SJCRH30 (cell line): ENCODE measurements at regions not wholly inside any gene's neighbourhood (a gene's known extent, or its start where the extent isn't known, plus 50 kb on each side); places are given as distances from the start of the nearest gene placed in this dataset.
A peak's percentile ranks its signal among the peaks of the same experiment; 100 is the strongest.

Experiments
- DNase-seq, 2 experiments: peaks; one replicate each; pipeline ENCODE4 v3.0.0-alpha.2; 2015 to 2020
- H3K27ac ChIP-seq: fragments of 250-450 bp; sonication (Bioruptor Pico); 2 replicates; pipeline ENCODE4 v1.5.1; 2020; ENCODE audit warnings: mild to moderate bottlenecking, moderate library complexity
- H3K27me3 ChIP-seq: fragments of 250-450 bp; sonication (Bioruptor Pico); 2 replicates; pipeline ENCODE4 v1.5.1; 2020; ENCODE audit warnings: mild to moderate bottlenecking, moderate library complexity
- H3K36me3 ChIP-seq: fragments of 250-450 bp; sonication (Bioruptor Pico); 2 replicates; pipeline ENCODE4 v1.5.1; 2020; ENCODE audit warnings: mild to moderate bottlenecking, moderate library complexity
- H3K4me1 ChIP-seq: fragments of 250-450 bp; sonication (Bioruptor Pico); 2 replicates; pipeline ENCODE4 v1.5.1; 2020; ENCODE audit warnings: mild to moderate bottlenecking, moderate library complexity
- H3K4me3 ChIP-seq: fragments of 250-450 bp; sonication (Bioruptor Pico); 2 replicates; pipeline ENCODE4 v1.5.1; 2020; ENCODE audit warnings: mild to moderate bottlenecking, moderate library complexity
- H3K9me3 ChIP-seq: fragments of 250-450 bp; sonication (Bioruptor Pico); replicated peaks from 2 replicates; pipeline ENCODE4 v1.5.1; 2020; ENCODE audit warnings: mild to moderate bottlenecking, moderate library complexity

DNA sequence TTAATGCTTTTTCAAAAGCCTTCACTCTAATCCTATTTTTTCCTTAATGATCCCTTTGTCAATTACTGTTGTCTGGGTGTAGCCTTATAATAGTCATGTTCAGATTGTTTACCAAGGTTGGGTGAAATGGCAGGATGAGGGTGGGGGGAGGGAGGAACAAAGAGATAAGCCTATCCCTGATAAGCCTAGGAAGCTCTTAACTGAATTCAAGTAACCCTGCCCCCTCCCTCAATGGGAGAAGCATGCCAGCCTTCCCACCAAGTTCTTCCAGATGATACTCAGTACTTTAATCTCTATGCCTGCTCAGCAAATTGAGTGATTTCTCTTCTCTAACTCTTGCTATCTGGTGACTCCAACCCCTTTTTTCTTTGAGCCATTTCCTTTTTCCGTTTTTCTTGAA lies 180.3 kb upstream of the ETAA1 start:
- H3K4me1 ChIP-seq, result no peaks in the 10 kb centered on the region
- H3K27ac ChIP-seq, result no peak overlapping the region
- no peak overlapping the region for H3K4me3 ChIP-seq
- no peak for DNase-seq
- no peaks in the 10 kb centered on the region for H3K27me3 ChIP-seq
- no peaks in the 10 kb centered on the region for H3K36me3 ChIP-seq
- H3K9me3 ChIP-seq, result no peaks in the 10 kb centered on the region

DNA sequence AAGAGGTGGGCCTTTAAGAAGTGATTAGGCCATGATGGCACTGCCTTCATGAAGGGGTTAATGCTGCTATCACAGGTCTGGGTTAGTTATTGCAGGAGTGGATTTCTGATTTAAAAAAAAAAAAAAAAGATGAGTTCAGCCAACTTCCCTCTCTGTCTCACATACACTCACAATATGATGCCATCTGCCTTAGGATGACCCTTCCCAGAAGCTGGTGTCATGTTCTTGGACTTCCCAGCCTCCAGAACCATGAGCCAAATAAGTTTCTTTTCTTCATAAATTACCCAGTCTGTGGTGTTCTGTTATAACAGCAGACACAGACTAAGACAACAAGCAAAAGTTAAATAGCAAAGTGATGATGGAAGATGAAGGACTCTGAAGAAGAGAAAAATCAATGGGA lies 179.7 kb upstream of the ETAA1 start:
- Histone ChIP-seq H3K36me3 (no peaks in the 10 kb centered on the region), H3K9me3 (no peaks in the 10 kb centered on the region), H3K27ac (no peak overlapping the region), H3K27me3 (no peaks in the 10 kb centered on the region), H3K4me3 (no peak overlapping the region), H3K4me1 (no peaks in the 10 kb centered on the region)
- no peak for DNase-seq

DNA sequence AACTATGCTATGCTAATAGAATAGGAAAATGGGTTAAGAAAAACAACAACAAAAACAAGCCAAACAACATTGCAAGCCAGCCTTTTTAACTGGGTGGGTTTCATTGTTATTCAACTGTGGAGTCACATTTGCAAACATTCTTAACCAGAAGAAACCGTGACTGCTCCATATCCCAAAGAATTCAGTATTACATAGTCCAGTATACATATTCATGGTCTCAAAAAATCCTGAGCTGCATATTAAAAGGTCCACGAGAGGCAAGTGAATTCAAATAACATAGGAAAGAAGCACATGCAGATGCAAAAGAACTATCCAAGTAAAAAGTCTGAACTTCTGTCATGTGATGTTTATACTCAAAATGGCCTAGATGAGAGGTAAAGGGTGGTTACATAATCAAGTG lies 179.1 kb upstream of the ETAA1 start:
- Histone ChIP-seq H3K27ac (no peak overlapping the region), H3K9me3 (no peaks in the 10 kb centered on the region), H3K4me3 (no peak overlapping the region), H3K36me3 (no peaks in the 10 kb centered on the region), H3K4me1 (no peaks in the 10 kb centered on the region), H3K27me3 (no peaks in the 10 kb centered on the region)
- DNase-seq, result no peak

DNA sequence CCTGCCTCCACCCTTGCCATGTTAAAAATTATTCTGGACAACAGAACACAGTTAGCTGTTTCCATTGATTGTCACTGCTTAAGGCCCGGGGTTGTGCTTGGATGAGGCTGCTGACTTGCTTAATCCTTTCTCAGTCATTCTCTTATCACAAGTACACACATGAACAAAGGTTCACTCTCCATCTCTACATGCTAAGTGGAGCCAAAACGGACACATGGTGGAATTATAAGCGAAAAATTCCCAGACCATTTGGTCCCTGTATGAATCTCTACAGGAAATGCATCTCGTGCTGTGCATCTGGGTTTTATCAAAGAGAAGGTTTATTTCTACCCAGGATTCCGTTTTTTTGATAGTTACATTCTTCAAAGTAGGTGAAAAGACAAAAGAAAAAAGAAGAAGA lies 177.5 kb upstream of the ETAA1 start:
- no peaks in the 10 kb centered on the region for H3K27me3 ChIP-seq
- no peak for DNase-seq

DNA sequence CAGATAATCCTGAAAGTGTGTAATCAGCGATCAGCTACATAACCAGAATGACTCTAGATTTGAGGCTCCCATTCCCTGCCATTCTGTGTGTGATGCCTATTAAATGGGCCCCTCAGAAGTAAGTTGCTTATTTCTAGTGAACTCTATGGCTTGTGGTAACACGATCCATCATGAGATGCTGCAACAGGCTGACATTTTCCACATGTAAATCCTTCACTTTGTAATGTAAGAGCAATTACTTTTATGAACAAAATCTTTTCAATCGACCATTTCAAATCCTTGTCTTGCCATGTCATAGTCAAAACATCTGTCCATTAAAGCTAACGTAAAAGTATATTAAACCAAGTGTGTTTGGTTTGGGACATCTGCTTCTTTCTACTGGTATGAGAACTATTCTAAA lies 175.9 kb upstream of the ETAA1 start:
- H3K4me3 ChIP-seq, result no peak overlapping the region
- no peaks in the 10 kb centered on the region for H3K9me3 ChIP-seq
- no peak for DNase-seq
- no peaks in the 10 kb centered on the region for H3K36me3 ChIP-seq
- H3K4me1 ChIP-seq, result no peaks in the 10 kb centered on the region
- no peak overlapping the region for H3K27ac ChIP-seq
- H3K27me3 ChIP-seq, result no peaks in the 10 kb centered on the region

More for the DNA sequence above, 177.5 kb upstream of the ETAA1 start:
- H3K36me3 ChIP-seq, result no peaks in the 10 kb centered on the region
- H3K4me3 ChIP-seq, result no peak overlapping the region
- H3K9me3 ChIP-seq, result no peaks in the 10 kb centered on the region
- H3K27ac ChIP-seq, result no peak overlapping the region
- no peaks in the 10 kb centered on the region for H3K4me1 ChIP-seq

DNA sequence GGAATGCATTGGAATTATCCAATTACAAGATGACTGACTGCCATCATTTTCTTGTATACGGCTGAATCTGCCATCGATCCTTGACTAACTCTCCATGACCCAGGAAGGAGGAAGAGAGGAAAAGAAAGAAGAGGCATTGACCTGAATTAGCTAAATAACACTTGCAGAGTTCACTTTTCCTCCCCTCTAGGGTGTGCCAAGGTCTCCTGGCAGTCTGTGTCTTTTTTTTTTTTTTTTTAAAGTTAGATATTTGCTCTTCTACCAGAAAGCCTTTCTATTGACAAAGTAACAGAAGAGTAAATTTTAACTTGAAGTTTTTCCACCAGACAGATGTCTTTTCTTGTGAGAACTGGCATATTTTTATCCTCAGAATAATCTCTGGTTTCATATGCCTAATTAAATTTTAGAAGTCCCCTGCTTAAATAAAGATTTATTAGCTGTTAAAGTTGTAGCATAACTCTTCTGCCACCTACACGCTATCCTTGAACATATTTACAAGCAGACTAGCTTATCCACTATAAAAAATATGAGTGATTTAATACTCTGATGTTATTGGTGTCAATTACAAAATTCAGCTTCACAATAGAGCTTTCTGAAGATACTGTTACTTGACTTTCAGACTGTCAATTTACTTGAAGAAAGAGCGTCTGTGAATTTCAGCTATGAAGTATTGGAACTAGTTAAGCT lies 171.7 kb upstream of the ETAA1 start:
- Histone ChIP-seq H3K36me3 (no peaks in the 10 kb centered on the region), H3K9me3 (no peaks in the 10 kb centered on the region), H3K27ac (no peak overlapping the region), H3K27me3 (no peaks in the 10 kb centered on the region), H3K4me1 (no peaks in the 10 kb centered on the region), H3K4me3 (no peak overlapping the region)
- no peak for DNase-seq

DNA sequence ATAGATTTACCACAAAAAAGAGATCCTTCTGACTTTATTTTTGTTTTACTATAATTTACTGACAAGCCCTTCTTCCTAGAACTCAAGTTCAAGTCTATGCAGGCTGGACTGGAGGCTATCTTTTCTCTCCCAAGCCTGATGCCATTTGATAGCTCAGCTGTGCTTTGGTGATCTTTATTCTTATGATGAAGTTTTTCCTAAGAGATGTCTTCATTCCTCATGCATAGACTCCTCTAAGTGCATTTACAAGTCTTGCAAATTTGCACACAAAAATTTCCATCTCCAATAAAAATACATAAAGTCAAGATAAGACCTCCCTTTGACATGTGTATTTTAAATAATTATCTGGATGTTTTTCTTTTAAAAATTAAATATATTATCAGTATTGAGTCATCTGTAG lies 167.4 kb upstream of the ETAA1 start:
- no peaks in the 10 kb centered on the region; the same call in 1 of the 2 replicates for H3K27me3 ChIP-seq
- H3K36me3 ChIP-seq, result no peaks in the 10 kb centered on the region
- no peak overlapping the region for H3K4me3 ChIP-seq
- no peak overlapping the region for H3K27ac ChIP-seq
- DNase-seq, result no peak
- no peaks in the 10 kb centered on the region for H3K9me3 ChIP-seq
- no peaks in the 10 kb centered on the region for H3K4me1 ChIP-seq

DNA sequence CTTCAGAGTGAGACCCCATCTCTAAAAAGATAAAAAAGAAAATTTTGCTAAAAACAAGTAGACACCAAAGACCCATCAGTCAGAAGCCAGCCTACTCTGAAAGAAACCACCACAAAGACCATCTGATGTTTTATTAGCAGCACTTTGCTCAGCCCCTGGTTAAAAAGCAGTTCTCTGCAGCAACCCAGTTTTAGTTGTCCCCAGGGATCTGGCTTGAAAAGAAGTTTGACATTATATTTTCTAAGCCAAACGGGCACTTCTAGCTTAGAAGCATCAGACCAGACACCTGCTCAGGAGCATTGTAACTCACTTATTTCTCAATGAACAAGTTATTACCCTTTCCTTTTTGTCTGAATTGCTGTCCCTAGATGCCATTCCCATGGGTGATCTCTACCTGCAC lies 164.2 kb upstream of the ETAA1 start:
- DNase-seq, result no peak
- Histone ChIP-seq H3K4me3 (no peak overlapping the region), H3K27me3 (no peaks in the 10 kb centered on the region; the same call in 1 of the 2 replicates), H3K27ac (no peak overlapping the region), H3K9me3 (no peaks in the 10 kb centered on the region), H3K4me1 (no peaks in the 10 kb centered on the region), H3K36me3 (no peaks in the 10 kb centered on the region)

DNA sequence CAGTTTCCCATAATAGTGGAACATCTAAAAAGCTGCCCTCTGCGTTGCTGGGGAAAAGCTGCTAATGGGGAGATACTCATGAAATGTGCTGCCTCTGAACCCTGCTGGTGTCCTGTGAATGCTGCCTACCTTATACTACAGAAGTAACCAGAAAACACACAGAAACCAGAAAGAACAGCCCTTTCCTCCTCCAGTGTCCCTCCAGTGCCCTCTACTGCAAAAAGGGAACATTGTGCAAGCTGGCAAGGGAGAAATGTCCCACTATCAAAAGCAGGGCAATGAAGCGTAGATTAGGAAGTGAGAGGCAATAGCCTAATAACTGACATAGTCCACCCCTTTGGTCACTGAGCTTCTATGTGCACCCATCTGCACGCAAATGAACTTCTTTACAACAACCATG lies 162.7 kb upstream of the ETAA1 start:
- no peaks in the 10 kb centered on the region for H3K9me3 ChIP-seq
- no peaks in the 10 kb centered on the region for H3K36me3 ChIP-seq
- H3K4me1 ChIP-seq, result no peaks in the 10 kb centered on the region
- DNase-seq, result peak; percentile 8 to 9
- no peaks in the 10 kb centered on the region; the same call in 1 of the 2 replicates for H3K27me3 ChIP-seq
- H3K4me3 ChIP-seq, result no peak overlapping the region
- no peak overlapping the region for H3K27ac ChIP-seq

DNA sequence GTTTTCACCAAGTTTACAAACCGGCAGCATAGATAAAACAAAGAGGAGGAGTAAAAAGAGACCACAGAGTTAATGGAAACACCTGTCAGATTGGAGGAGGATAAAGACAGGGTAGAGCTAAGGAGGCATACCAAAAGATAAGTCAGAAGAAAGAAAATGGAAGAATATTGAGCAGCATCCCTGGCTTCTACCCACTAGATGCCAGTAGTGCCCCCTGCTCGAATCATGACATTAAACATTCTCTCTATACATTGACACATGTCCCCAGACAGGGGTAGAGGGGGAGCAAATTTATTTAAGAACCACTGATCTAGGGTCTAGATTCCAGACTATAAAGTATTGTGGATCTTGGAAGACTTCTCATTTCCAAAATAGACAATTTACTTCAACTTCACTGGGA lies 159.8 kb upstream of the ETAA1 start:
- no peaks in the 10 kb centered on the region for H3K36me3 ChIP-seq
- no peak overlapping the region for H3K4me3 ChIP-seq
- DNase-seq, result no peak
- no peaks in the 10 kb centered on the region for H3K9me3 ChIP-seq
- no peaks in the 10 kb centered on the region; the same call in 1 of the 2 replicates for H3K27me3 ChIP-seq
- H3K4me1 ChIP-seq, result no peaks in the 10 kb centered on the region
- H3K27ac ChIP-seq, result no peak overlapping the region

DNA sequence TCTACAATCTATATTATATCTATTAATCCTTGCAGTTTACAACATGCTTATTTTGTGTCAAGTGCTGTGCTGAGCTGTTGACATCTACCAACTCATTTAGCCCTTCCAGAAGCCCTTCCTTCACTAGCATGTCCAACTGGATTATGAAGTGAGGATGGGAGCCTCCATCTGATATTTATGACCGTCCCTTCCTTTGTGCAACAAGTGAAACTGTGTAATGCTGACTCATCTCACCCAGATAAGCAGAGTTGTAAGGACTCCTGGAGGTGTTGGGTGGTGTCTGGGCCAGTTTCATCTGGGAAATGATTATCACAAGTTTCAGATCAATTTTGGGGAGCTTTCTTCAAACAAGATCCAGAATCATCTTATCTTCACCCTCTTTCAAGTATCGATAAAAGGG lies 156.6 kb upstream of the ETAA1 start:
- no peaks in the 10 kb centered on the region for H3K4me1 ChIP-seq
- DNase-seq, result no peak
- H3K4me3 ChIP-seq, result no peak overlapping the region
- H3K27ac ChIP-seq, result no peak overlapping the region
- H3K36me3 ChIP-seq, result no peaks in the 10 kb centered on the region
- no peaks in the 10 kb centered on the region; the same call in 1 of the 2 replicates for H3K27me3 ChIP-seq
- H3K9me3 ChIP-seq, result no peaks in the 10 kb centered on the region

DNA sequence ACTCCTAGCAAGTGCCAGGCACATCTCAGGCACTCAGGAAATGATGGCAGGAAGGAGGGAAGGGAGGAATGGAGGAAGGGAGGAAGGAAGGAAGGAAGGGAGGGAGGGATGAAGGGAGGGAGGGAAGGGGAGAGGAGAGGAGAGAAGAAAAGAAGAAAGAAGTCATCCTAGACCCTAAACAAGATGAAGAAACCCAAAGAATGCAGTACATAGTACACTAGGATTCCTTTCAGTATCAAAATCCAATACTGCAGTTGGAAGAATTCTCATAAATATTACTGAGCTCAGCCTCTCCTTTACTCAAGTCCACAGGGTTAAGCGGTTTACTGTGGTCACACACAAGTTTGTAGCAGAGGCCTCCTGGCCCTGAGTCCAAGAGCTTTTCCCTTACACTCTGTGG lies 155.7 kb upstream of the ETAA1 start:
- no peaks in the 10 kb centered on the region; the same call in 1 of the 2 replicates for H3K27me3 ChIP-seq
- DNase-seq, result no peak
- H3K9me3 ChIP-seq, result no peaks in the 10 kb centered on the region
- H3K27ac ChIP-seq, result no peak overlapping the region
- no peaks in the 10 kb centered on the region for H3K36me3 ChIP-seq
- H3K4me3 ChIP-seq, result no peak overlapping the region
- no peaks in the 10 kb centered on the region for H3K4me1 ChIP-seq

DNA sequence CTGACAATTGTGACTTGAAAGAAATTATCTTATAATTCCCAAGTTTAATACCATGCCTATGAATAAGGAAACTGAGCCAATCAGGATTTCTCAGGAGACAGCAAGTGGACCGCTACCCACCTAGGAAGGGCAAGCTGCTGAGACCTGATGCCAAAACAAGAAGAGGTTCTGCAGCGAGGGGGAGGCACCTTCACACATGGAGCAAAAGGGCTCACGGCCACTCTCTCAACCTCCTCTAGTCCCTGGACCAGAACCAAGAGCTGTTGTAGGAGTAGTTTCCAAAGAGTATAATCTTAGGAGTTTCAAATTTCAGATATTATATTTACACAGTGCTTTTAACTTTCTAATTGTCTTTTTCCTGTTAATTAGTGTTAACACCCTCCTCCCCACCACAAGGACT lies 154.7 kb upstream of the ETAA1 start:
- Histone ChIP-seq H3K36me3 (no peaks in the 10 kb centered on the region), H3K27ac (no peak overlapping the region), H3K4me3 (no peak overlapping the region), H3K4me1 (no peaks in the 10 kb centered on the region), H3K9me3 (no peaks in the 10 kb centered on the region), H3K27me3 (no peaks in the 10 kb centered on the region)
- DNase-seq, result no peak

DNA sequence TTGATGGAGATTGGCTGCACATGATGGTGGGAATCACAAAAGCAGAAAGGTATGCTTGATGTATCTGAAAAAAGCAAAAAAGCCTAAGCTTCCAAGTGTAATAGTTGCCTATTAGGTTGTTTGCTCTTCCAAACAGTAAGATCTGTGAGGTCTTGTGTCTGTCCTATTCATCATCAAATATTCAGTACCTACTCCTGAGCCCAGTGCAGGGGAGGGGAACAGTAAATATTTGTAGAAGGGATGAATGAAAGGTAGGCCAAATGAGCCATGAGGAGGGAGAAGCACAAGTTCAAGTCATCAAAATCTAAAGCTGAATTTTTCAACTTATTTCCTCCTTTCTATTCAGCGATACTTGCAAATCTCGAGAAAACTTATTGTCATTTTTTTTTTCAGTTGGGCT lies 153.2 kb upstream of the ETAA1 start:
- no peaks in the 10 kb centered on the region for H3K9me3 ChIP-seq
- no peak overlapping the region for H3K4me3 ChIP-seq
- no peaks in the 10 kb centered on the region for H3K36me3 ChIP-seq
- no peaks in the 10 kb centered on the region for H3K4me1 ChIP-seq
- no peaks in the 10 kb centered on the region for H3K27me3 ChIP-seq
- DNase-seq, result no peak
- no peak overlapping the region for H3K27ac ChIP-seq

DNA sequence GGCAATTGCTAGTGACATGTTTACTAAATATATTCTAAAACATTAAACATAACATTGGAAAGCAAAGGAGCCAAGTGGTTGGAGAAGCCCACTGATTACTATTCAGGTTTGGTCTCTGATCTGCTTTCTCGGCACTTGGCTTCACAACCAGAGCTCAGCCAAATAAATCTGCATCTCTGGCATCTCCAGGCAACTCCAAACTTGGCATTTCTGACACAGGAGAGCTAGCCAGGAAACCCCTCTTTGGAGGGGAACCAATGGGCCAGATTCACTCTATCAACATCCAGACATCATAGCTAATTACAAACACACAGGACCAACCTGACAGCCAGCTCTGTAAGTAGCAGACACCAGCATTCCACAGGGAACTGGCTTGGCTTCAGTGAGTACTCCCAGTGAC lies 150.3 kb upstream of the ETAA1 start:
- peaks cover 4% of the 10 kb centered on the region; the same call in 1 of the 2 replicates for H3K27me3 ChIP-seq
- H3K4me1 ChIP-seq, result no peaks in the 10 kb centered on the region
- H3K27ac ChIP-seq, result no peak overlapping the region
- no peak for DNase-seq
- H3K36me3 ChIP-seq, result no peaks in the 10 kb centered on the region
- H3K9me3 ChIP-seq, result no peaks in the 10 kb centered on the region
- H3K4me3 ChIP-seq, result no peak overlapping the region

DNA sequence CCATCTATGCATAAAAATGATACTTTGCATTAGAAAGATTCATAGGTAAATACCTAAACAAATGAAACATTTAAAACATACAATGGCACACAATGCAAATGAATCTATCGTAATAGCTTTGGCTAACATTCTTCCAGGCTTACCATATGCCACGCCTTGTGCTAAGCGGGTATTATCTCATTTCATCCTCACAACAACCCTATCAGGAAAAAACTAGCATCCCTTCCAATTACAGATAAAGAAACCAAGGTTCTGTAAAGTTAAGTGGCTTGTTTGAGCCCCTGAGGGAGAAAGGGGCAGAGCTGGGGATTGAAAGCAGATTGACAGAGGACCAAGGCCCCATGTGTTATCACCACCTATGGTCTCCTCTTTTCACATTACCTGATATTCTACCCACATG lies 145.4 kb upstream of the ETAA1 start:
- H3K36me3 ChIP-seq, result no peaks in the 10 kb centered on the region
- no peak overlapping the region for H3K4me3 ChIP-seq
- no peak for DNase-seq

More for the DNA sequence above, 145.4 kb upstream of the ETAA1 start:
- Histone ChIP-seq H3K27me3 (peaks cover 4% of the 10 kb centered on the region; the same call in 1 of the 2 replicates), H3K27ac (no peak overlapping the region), H3K4me1 (no peaks in the 10 kb centered on the region), H3K9me3 (no peaks in the 10 kb centered on the region)
